Activated CD4-positive, alpha-beta memory T cell treated with anti-CD3 and anti-CD28 coated beads for 36 hours (primary cell): ENCODE measurements at regions not wholly inside any gene's neighbourhood (a gene's known extent, or its start where the extent isn't known, plus 50 kb on each side); places are given as distances from the start of the nearest gene placed in this dataset.

ENCODE experiments used
- CTCF ChIA-PET: fragments of 350-600 bp; sonication (Branson Sonifier 250); formaldehyde crosslinking; loops from one replicate; lab custom pipeline; 2021; ENCODE audit warnings: antibody characterized with exemption, inconsistent platforms; lab: Charles Lee
- POLR2A ChIA-PET: fragments of 350-600 bp; sonication (Branson Sonifier 250); formaldehyde crosslinking; loops from one replicate; lab custom pipeline; 2021; ENCODE audit warnings: antibody characterized with exemption; lab: Charles Lee
- DNase-seq: peaks from one replicate; pipeline ENCODE4 v3.0.0-alpha.2; 2020
- H3K27ac Mint-ChIP-seq: one replicate; pipeline ENCODE4 v1.8.0; 2021; ENCODE audit warnings: mixed read lengths
- H3K27me3 Mint-ChIP-seq: one replicate; pipeline ENCODE4 v1.8.0; 2021; ENCODE audit warnings: mixed read lengths
- H3K36me3 Mint-ChIP-seq: one replicate; pipeline ENCODE4 v1.8.0; 2021; ENCODE audit warnings: mixed read lengths
- H3K4me1 Mint-ChIP-seq: one replicate; pipeline ENCODE4 v1.8.0; 2021; ENCODE audit warnings: low read depth, mixed read lengths
- H3K4me3 Mint-ChIP-seq: one replicate; pipeline ENCODE4 v1.8.0; 2021; ENCODE audit warnings: mild to moderate bottlenecking, mixed read lengths
- H3K9me3 Mint-ChIP-seq: one replicate; pipeline ENCODE4 v1.8.0; 2021; ENCODE audit warnings: mixed read lengths
- intact Hi-C: fragments of 100-400 bp; cut with micrococcal nuclease; formaldehyde crosslinking; loops from one replicate; pipeline ENCODE4 v1.15.1; 2023

DNA sequence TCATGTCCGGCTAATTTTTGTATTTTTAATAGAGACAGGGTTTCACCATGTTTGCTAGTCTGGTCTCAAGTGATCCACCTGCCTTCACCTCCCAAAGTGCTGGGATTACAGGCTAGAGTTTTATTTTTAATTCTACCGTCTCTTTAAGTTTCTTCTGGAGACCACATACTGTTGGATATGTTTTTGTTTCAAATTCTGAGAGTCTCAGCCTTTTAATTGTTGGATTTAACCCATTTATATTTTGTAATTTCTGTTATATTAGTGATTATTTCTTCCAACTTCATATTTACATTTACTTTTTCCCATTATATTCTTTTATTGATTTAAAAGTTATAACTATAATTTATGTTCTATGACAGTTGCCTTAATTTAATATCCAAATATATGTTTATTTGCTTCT lies 139.4 kb downstream of the BMS1 start:
- peaks cover 12% of the 10 kb centered on the region for H3K9me3 Mint-ChIP-seq
- DNase-seq, result no peak
- no peaks in the 10 kb centered on the region for H3K36me3 Mint-ChIP-seq
- POLR2A ChIA-PET, result no interaction called here
- H3K27me3 Mint-ChIP-seq, result peaks cover 6% of the 10 kb centered on the region
- no peak overlapping the region for H3K4me3 Mint-ChIP-seq
- H3K4me1 Mint-ChIP-seq, result no peaks in the 10 kb centered on the region
- intact Hi-C loops, result no loop called here
- H3K27ac Mint-ChIP-seq, result no peak overlapping the region
- CTCF ChIA-PET, result no interaction called here

DNA sequence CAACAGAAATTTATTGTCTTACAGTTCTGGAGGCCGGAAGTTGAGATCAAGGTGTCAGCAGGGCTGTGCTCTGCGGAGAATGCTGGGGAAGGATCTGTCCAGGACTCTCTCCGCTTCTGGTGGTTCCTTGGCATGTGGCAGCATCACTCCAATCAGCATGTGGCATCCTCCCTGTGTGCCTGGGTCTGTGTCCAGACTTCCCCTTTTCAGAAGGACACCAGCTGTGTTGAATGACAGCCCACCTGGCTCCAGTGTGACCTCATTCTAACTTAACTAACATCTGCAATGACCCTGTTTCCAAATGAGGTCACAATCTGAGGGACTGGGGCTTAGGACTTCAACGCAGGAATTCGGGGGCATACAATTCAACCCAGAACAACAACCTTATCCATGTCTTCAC lies 141.9 kb downstream of the BMS1 start:
- Mint-ChIP-seq H3K9me3 (peaks cover 6% of the 10 kb centered on the region), H3K4me1 (no peaks in the 10 kb centered on the region), H3K27me3 (peaks cover 10% of the 10 kb centered on the region), H3K4me3 (no peak overlapping the region), H3K36me3 (no peaks in the 10 kb centered on the region), H3K27ac (no peak overlapping the region)
- ChIA-PET POLR2A (no interaction called here), CTCF (no interaction called here)
- DNase-seq, result no peak
- intact Hi-C loops, result no loop called here

DNA sequence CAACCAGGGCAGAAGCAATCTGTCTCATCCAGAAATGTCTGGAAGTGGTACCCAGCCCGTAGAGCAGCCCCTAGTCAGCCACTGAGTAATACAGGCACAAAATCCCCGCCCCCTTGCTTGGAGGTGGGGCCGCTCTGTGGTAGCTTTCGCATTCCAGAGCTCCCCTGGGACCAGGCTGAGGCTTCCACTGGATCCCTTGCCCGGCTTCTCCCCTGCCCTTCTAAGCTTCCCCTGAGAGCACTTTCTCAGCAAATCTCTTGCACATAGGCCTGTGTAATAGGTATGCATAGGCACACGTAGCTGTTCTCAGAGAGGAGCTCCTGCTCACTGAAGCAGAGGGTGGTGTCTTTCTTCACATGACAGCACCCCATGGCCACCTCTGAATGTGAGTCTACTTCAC lies 144.2 kb downstream of the BMS1 start:
- POLR2A ChIA-PET, result no interaction called here
- CTCF ChIA-PET, result no interaction called here
- H3K9me3 Mint-ChIP-seq, result peaks cover 4% of the 10 kb centered on the region
- DNase-seq, result no peak
- H3K27ac Mint-ChIP-seq, result no peak overlapping the region
- H3K27me3 Mint-ChIP-seq, result peaks cover 20% of the 10 kb centered on the region
- H3K36me3 Mint-ChIP-seq, result no peaks in the 10 kb centered on the region
- intact Hi-C loops, result no loop called here
- no peaks in the 10 kb centered on the region for H3K4me1 Mint-ChIP-seq
- no peak overlapping the region for H3K4me3 Mint-ChIP-seq

GRCh38 chr10:42928064-42928463 lies 145.5 kb downstream of the BMS1 start:
- no peak overlapping the region for H3K4me3 Mint-ChIP-seq
- intact Hi-C loops, result no loop called here

GRCh38 chr10:42929236-42929635 lies 146.6 kb downstream of the BMS1 start:
- H3K9me3 Mint-ChIP-seq, result no peaks in the 10 kb centered on the region
- ChIA-PET CTCF (no interaction called here), POLR2A (no interaction called here)
- H3K27me3 Mint-ChIP-seq, result peaks cover 33% of the 10 kb centered on the region
- DNase-seq, result no peak
- H3K4me1 Mint-ChIP-seq, result peaks cover 10% of the 10 kb centered on the region
- H3K36me3 Mint-ChIP-seq, result no peaks in the 10 kb centered on the region
- no peak overlapping the region for H3K27ac Mint-ChIP-seq
- H3K4me3 Mint-ChIP-seq, result no peak overlapping the region
- intact Hi-C loops, result no loop called here

More at GRCh38 chr10:42928064-42928463, 145.5 kb downstream of the BMS1 start:
- H3K27me3 Mint-ChIP-seq, result peaks cover 27% of the 10 kb centered on the region
- H3K36me3 Mint-ChIP-seq, result no peaks in the 10 kb centered on the region
- ChIA-PET POLR2A (no interaction called here), CTCF (no interaction called here)
- no peak for DNase-seq
- peaks cover 2% of the 10 kb centered on the region for H3K4me1 Mint-ChIP-seq
- no peak overlapping the region for H3K27ac Mint-ChIP-seq
- peaks cover under 1% of the 10 kb centered on the region for H3K9me3 Mint-ChIP-seq

- Mint-ChIP-seq H3K4me1 (peaks cover 13% of the 10 kb centered on the region), H3K27ac (no peak overlapping the region), H3K9me3 (no peaks in the 10 kb centered on the region), H3K4me3 (no peak overlapping the region), H3K27me3 (peaks cover 39% of the 10 kb centered on the region), H3K36me3 (no peaks in the 10 kb centered on the region)
- ChIA-PET CTCF (no interaction called here), POLR2A (no interaction called here)
- no peak for DNase-seq
- intact Hi-C loops, result no loop called here
Observed at GRCh38 chr10:42929993-42930392, 146.9 kb upstream of the RET start.

GRCh38 chr10:42930516-42931192 lies 146.2 kb upstream of the RET start:
- no peak for DNase-seq
- no peaks in the 10 kb centered on the region for H3K36me3 Mint-ChIP-seq
- H3K27me3 Mint-ChIP-seq, result peaks cover 41% of the 10 kb centered on the region
- no peaks in the 10 kb centered on the region for H3K9me3 Mint-ChIP-seq
- CTCF ChIA-PET, result no interaction called here
- H3K4me1 Mint-ChIP-seq, result peaks cover 13% of the 10 kb centered on the region
- POLR2A ChIA-PET, result no interaction called here
- intact Hi-C loops, result no loop called here
- no peak overlapping the region for H3K4me3 Mint-ChIP-seq
- no peak overlapping the region for H3K27ac Mint-ChIP-seq

DNA sequence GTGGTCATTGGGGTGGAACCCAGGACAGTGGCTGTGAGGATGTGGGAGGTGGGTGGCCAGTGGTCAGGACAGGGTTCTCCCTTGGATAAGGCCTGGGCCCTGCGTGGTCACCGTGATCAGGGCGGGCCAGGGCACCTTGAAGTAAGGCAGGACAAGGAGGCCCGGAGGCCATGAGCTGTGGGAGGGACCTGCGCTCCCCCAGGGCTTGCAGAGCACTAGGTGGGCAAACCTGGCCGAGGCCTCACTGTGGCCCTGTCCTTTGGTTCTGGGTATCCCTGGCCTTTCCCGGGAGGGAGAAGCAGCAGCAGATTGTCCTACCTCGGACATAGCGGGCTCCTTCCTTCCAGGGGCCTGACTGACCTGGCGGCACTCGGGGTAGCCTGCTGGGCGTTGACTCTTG lies 144.8 kb upstream of the RET start:
- H3K4me1 Mint-ChIP-seq, result peaks cover 13% of the 10 kb centered on the region
- intact Hi-C loops, result no loop called here
- DNase-seq, result no peak
- POLR2A ChIA-PET, result no interaction called here
- H3K27ac Mint-ChIP-seq, result no peak overlapping the region
- peaks cover 39% of the 10 kb centered on the region for H3K27me3 Mint-ChIP-seq
- no peaks in the 10 kb centered on the region for H3K9me3 Mint-ChIP-seq
- no peaks in the 10 kb centered on the region for H3K36me3 Mint-ChIP-seq
- H3K4me3 Mint-ChIP-seq, result no peak overlapping the region
- CTCF ChIA-PET, result no interaction called here

DNA sequence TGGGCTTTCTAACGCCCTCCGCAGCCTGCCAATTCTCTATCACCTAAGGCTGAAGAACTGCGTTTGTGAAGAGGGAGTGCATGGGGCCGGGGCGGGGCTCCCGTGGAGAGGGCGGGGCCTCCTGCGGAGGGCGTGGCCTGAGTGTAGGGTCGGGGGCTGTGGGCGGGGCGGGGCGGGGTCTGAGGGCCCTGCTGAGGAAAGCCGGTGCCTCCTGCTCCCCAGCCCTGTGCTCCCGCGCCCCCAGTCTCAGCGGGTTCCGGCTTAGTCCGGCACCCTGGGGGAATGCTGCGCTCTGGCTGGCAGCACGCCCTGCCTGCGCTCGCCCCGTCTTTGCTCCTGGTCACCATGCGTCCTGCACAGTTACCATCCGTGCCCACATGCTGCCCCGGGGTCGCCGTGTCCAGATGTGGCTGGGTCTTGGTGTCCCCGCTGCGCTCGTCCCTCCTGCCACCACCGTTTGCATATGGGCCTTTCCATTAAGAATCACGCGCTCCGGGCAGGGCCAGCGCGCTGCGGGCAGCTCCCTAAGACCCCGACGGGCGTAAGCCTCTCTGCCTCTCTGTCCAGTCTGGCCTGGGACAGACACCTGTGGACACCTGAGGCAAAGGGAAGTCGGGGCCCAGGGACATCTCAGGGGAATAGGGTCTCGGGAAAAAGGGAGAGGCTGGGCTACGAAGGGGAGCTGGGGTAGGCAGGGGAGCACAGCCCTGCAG lies 144.0 kb upstream of the RET start:
- Mint-ChIP-seq H3K27me3 (peaks cover 38% of the 10 kb centered on the region), H3K9me3 (no peaks in the 10 kb centered on the region), H3K4me1 (peaks cover 13% of the 10 kb centered on the region), H3K4me3 (peak overlapping the region; percentile 61), H3K27ac (no peak overlapping the region), H3K36me3 (no peaks in the 10 kb centered on the region)
- POLR2A ChIA-PET, result no interaction called here
- CTCF ChIA-PET, result no interaction called here
- intact Hi-C loops, result no loop called here
- DNase-seq, result peak; percentile 60

DNA sequence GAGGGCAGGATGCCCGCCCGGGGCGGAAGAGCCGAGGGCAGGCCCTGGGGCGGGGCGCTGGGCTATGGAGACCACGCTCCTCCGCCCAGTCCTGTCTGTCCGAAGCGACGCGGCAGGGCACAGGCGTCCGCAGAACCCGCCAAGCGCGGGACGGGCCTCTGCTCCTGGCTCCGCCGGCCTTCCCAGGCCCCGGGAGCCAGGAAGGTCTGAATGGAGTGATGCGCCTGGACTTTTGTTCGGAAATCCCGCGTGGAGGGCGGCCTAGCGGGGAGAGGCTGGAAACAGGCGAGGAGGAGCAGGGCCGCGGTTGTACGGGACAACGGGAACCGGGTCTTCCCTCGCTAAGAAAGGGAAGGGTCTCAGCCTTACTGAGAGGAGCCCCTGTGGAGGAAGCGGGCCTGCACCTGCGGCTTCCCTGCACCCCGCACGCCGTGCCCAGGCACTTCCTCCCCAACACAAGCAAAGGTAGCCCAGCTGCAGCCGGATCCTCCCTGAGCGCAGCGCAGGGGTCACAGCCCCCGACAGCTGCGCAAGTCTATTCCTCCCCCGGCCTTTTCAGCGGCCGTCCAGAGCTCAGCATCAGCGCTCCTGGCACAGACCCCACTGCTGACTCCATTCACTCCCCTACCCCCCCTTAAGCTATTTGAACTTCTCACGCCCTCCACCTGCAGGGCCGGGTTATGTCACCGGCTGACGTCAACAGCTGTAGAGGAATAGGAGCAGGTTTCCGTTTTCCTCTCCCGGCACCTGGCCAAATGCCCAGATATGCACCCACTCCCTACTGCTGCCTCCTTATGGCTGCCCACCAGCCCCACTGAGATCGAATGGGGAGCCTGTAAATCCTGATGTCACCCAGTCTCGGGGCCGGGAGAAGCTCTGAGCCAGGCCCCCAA lies 143.2 kb upstream of the RET start:
- DNase-seq, result peak; percentile 22
- Mint-ChIP-seq H3K27ac (no peak overlapping the region), H3K27me3 (peaks cover 36% of the 10 kb centered on the region), H3K4me3 (peak overlapping the region; percentile 61), H3K36me3 (no peaks in the 10 kb centered on the region), H3K4me1 (peaks cover 13% of the 10 kb centered on the region), H3K9me3 (no peaks in the 10 kb centered on the region)
- ChIA-PET POLR2A (no interaction called here), CTCF (interaction anchor here (0.8 kb wide), 1 partner anchor 180 kb away, joined by 4 read pairs; no protein-coding TSS in a partner anchor)
- intact Hi-C loops, result no loop called here

DNA sequence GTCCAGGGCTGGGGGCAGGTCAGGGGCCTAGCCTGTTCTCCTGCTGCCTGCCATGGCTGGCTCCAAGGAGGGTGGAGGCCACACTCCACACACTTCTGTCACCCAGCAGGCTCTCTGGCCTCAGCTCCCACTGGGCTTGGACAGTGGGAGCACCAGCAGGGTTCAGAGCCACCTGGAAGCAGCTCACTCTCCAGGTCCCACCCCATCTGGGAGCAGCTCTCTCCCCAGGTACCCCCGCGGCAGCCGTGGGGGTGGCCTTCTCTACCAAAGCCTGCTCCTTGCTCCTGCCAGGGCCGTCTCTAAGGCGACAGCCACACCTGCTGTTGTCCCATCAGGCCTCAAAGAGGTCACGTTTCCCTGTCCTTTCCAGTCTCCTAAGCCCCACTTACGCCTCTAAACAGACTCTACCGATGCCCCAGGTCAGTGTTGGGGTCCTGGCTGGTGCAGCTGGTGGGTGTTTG lies 142.5 kb upstream of the RET start:
- ChIA-PET POLR2A (no interaction called here), CTCF (interaction anchor here (0.8 kb wide), 1 partner anchor 181 kb away, joined by 4 read pairs; no protein-coding TSS in a partner anchor)
- Mint-ChIP-seq H3K4me3 (no peak overlapping the region), H3K27me3 (peaks cover 33% of the 10 kb centered on the region), H3K27ac (no peak overlapping the region), H3K36me3 (no peaks in the 10 kb centered on the region), H3K9me3 (no peaks in the 10 kb centered on the region), H3K4me1 (peaks cover 13% of the 10 kb centered on the region)
- no peak for DNase-seq
- intact Hi-C loops, result no loop called here

DNA sequence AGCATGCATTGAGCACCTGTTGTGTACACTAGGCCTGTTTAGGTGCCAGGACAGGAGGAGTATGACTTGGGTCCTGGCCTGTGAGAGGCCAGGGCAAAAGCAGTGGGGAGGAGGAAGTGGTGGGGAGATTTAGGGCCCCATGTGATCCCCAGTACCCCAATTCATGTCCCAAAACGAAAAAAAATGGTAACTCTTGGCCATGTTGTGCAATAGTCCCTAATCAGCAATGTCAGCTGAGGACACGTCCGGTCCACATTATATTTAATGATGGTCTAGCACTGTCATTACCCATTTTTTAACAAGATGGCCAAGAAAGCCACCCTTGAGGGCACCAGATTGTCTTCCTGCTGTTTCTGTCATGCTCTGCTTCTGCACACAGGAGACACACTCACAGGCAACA lies 142.0 kb upstream of the RET start:
- Mint-ChIP-seq H3K4me3 (no peak overlapping the region), H3K27me3 (peaks cover 32% of the 10 kb centered on the region), H3K36me3 (no peaks in the 10 kb centered on the region), H3K9me3 (no peaks in the 10 kb centered on the region), H3K27ac (no peak overlapping the region), H3K4me1 (peaks cover 13% of the 10 kb centered on the region)
- CTCF ChIA-PET, result interaction anchor here (0.6 to 0.8 kb wide), 2 partner anchors 70 to 181 kb away, joined by 3 to 4 read pairs; no protein-coding TSS in a partner anchor
- intact Hi-C loops, result no loop called here
- no peak for DNase-seq
- POLR2A ChIA-PET, result no interaction called here
